ENCODE measurements at regions not wholly inside any gene's neighbourhood (a gene's known extent, or its start where the extent isn't known, plus 50 kb on each side); places are given as distances from the start of the nearest gene placed in this dataset.

DNA sequence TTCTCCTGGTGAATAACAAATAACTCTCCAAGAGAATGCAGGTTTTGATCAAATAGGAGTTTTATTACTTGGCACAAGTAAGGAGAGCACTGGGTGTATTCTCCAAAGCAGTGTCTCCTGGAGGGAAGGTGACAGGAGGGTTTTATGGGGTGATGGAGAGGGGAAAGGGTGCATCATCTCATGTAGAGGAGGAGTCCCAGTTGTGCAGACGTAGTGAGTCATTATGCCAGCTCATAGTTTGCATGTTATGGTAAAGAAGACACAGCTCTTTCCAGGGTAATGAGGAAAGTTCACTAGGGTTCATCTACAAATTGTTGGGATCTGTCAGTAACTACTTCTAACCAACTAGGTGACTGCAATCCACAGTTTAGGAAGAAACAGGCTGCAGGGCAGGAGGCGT lies 347.9 kb upstream of the MEOX2 start:
- TF ChIP-seq, protein P1, sequence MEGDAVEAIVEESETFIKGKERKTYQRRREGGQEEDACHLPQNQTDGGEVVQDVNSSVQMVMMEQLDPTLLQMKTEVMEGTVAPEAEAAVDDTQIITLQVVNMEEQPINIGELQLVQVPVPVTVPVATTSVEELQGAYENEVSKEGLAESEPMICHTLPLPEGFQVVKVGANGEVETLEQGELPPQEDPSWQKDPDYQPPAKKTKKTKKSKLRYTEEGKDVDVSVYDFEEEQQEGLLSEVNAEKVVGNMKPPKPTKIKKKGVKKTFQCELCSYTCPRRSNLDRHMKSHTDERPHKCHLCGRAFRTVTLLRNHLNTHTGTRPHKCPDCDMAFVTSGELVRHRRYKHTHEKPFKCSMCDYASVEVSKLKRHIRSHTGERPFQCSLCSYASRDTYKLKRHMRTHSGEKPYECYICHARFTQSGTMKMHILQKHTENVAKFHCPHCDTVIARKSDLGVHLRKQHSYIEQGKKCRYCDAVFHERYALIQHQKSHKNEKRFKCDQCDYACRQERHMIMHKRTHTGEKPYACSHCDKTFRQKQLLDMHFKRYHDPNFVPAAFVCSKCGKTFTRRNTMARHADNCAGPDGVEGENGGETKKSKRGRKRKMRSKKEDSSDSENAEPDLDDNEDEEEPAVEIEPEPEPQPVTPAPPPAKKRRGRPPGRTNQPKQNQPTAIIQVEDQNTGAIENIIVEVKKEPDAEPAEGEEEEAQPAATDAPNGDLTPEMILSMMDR (IDR thresholded peaks at IDR 0.05), result no peak
- TF ChIP-seq POLR2A (IDR thresholded peaks at IDR 0.05), result no peak

Data from thyroid gland (tissue), 4 donors.